H9 (cell line): ENCODE measurements at regions not wholly inside any gene's neighbourhood (a gene's known extent, or its start where the extent isn't known, plus 50 kb on each side); places are given as distances from the start of the nearest gene placed in this dataset.

Experiments
- DNase-seq: peaks from one replicate; pipeline ENCODE4 v3.0.0-alpha.2; 2017
- H2AFZ ChIP-seq: one replicate; pipeline ENCODE4 v1.6.1; 2013; ENCODE audit warnings: mild to moderate bottlenecking, low read length, control low read depth, moderate library complexity
- H2AK5ac ChIP-seq: 2 replicates; pipeline ENCODE4 v1.6.1; 2013; ENCODE audit warnings: low read length, control low read depth, mixed read lengths; ENCODE audit not compliant: insufficient read length
- H2BK120ac ChIP-seq: one replicate; pipeline ENCODE4 v1.6.1; 2013; ENCODE audit warnings: low read depth, mild to moderate bottlenecking, low read length, control low read depth, inconsistent platforms; ENCODE audit not compliant: poor library complexity, severe bottlenecking
- H2BK12ac ChIP-seq: 2 replicates; pipeline ENCODE4 v1.6.1; 2013; ENCODE audit warnings: low read length, control low read depth, mixed read lengths, low read depth; ENCODE audit not compliant: insufficient read length
- H2BK15ac ChIP-seq: 2 replicates; pipeline ENCODE4 v1.6.1; 2013; ENCODE audit warnings: low read depth, low read length, control low read depth
- H2BK20ac ChIP-seq: one replicate; pipeline ENCODE4 v1.6.1; 2013; ENCODE audit warnings: low read depth, mild to moderate bottlenecking, low read length, control low read depth, inconsistent platforms; ENCODE audit not compliant: poor library complexity, severe bottlenecking
- H2BK5ac ChIP-seq: 2 replicates; pipeline ENCODE4 v1.6.1; 2013; ENCODE audit warnings: low read length, control low read depth, mixed read lengths; ENCODE audit not compliant: insufficient read length
- H3K14ac ChIP-seq: 2 replicates; pipeline ENCODE4 v1.6.1; 2013; ENCODE audit warnings: low read length, control low read depth; ENCODE audit not compliant: insufficient read depth
- H3K18ac ChIP-seq: 2 replicates; pipeline ENCODE4 v1.6.1; 2013; ENCODE audit warnings: low read depth, mild to moderate bottlenecking, mixed read lengths, low read length, control low read depth; ENCODE audit not compliant: insufficient read length
- H3K23ac ChIP-seq: 2 replicates; pipeline ENCODE4 v1.6.1; 2013; ENCODE audit warnings: low read length, control low read depth, mixed read lengths, low read depth; ENCODE audit not compliant: insufficient read length
- H3K23me2 ChIP-seq: 2 replicates; pipeline ENCODE4 v1.6.1; 2013; ENCODE audit warnings: low read depth, mild to moderate bottlenecking, mixed read lengths, low read length, control low read depth; ENCODE audit not compliant: insufficient read length, poor library complexity, severe bottlenecking
- H3K27ac ChIP-seq: 2 replicates; pipeline ENCODE4 v1.5.1; 2013; ENCODE audit warnings: low read length, control low read depth, mixed read lengths, low read depth; ENCODE audit not compliant: insufficient read length
- H3K27me3 ChIP-seq: 2 replicates; pipeline ENCODE4 v1.6.1; 2013; ENCODE audit warnings: low read length, control low read depth, inconsistent platforms; ENCODE audit not compliant: insufficient read depth
- H3K4ac ChIP-seq: 2 replicates; pipeline ENCODE4 v1.6.1; 2013; ENCODE audit warnings: low read depth, mild to moderate bottlenecking, control low read depth, inconsistent platforms, low read length, moderate library complexity
- H3K4me1 ChIP-seq: 2 replicates; pipeline ENCODE4 v1.6.1; 2013; ENCODE audit warnings: low read length, control low read depth, inconsistent platforms; ENCODE audit not compliant: insufficient read depth
- H3K4me2 ChIP-seq: 2 replicates; pipeline ENCODE4 v1.6.1; 2013; ENCODE audit warnings: low read length, control low read depth, mixed read lengths; ENCODE audit not compliant: insufficient read length, insufficient read depth
- H3K56ac ChIP-seq: 2 replicates; pipeline ENCODE4 v1.6.1; 2013; ENCODE audit warnings: low read depth, mild to moderate bottlenecking, mixed read lengths, low read length, control low read depth; ENCODE audit not compliant: insufficient read length
- H3K79me1 ChIP-seq: 2 replicates; pipeline ENCODE4 v1.6.1; 2013; ENCODE audit warnings: low read depth, mild to moderate bottlenecking, moderate library complexity, low read length, control low read depth, inconsistent platforms; ENCODE audit not compliant: insufficient read depth, poor library complexity, severe bottlenecking
- H3K79me2 ChIP-seq: 2 replicates; pipeline ENCODE4 v1.6.1; 2013; ENCODE audit warnings: low read length, control low read depth, inconsistent platforms; ENCODE audit not compliant: insufficient read depth
- H3K9ac ChIP-seq: 2 replicates; pipeline ENCODE4 v1.6.1; 2013; ENCODE audit warnings: low read length, control low read depth, mixed read lengths; ENCODE audit not compliant: insufficient read length; ENCODE audit errors: extremely low read depth
- H3K9me3 ChIP-seq: one replicate; pipeline ENCODE4 v1.6.1; 2013; ENCODE audit warnings: low read depth, low read length, inconsistent platforms; ENCODE audit not compliant: control insufficient read depth
- H3T11ph ChIP-seq: one replicate; pipeline ENCODE4 v1.6.1; 2013; ENCODE audit warnings: mild to moderate bottlenecking, low read length, control low read depth, inconsistent platforms
- H4K20me1 ChIP-seq: one replicate; pipeline ENCODE4 v1.6.1; 2013; ENCODE audit not compliant: control insufficient read depth, insufficient read length, insufficient read depth
- H4K5ac ChIP-seq: 2 replicates; pipeline ENCODE4 v1.6.1; 2013; ENCODE audit warnings: low read depth, mild to moderate bottlenecking, mixed read lengths, low read length, control low read depth; ENCODE audit not compliant: insufficient read length
- H4K8ac ChIP-seq: replicated peaks from 2 replicates; pipeline ENCODE4 v1.6.1; 2013; ENCODE audit warnings: low read length, control low read depth, mixed read lengths, low read depth; ENCODE audit not compliant: insufficient read length
- H4K91ac ChIP-seq: 2 replicates; pipeline ENCODE4 v1.6.1; 2013; ENCODE audit warnings: low read depth, mild to moderate bottlenecking, moderate library complexity, mixed read lengths, low read length, control low read depth; ENCODE audit not compliant: insufficient read length
- H3K27ac Mint-ChIP-seq, 3 experiments: 2 replicates in 2 of 3; 3 replicates in 1 of 3; pipeline ENCODE4 v1.8.0; 2020 to 2021; ENCODE audit warnings: mixed read lengths in 3 of 3, mild to moderate bottlenecking in 1 of 3, moderate library complexity in 1 of 3
- H3K27me3 Mint-ChIP-seq: 2 replicates; pipeline ENCODE4 v1.8.0; 2021; ENCODE audit warnings: low read depth, mild to moderate bottlenecking, moderate library complexity, mixed read lengths
- H3K36me3 Mint-ChIP-seq, 3 experiments: 2 replicates in 2 of 3; 3 replicates in 1 of 3; pipeline ENCODE4 v1.8.0; 2020 to 2021; ENCODE audit warnings: low read depth in 3 of 3, mixed read lengths in 3 of 3; ENCODE audit not compliant: insufficient read depth in 1 of 3
- H3K4me1 Mint-ChIP-seq, 2 experiments: 2 replicates each; pipeline ENCODE4 v1.8.0; 2020; ENCODE audit warnings: mixed read lengths in 2 of 2
- H3K4me3 Mint-ChIP-seq, 2 experiments: 2 replicates in 1 of 2; 3 replicates in 1 of 2; pipeline ENCODE4 v1.8.0; 2020 to 2021; ENCODE audit warnings: mild to moderate bottlenecking in 2 of 2, mixed read lengths in 2 of 2, moderate library complexity in 1 of 2
- H3K9me3 Mint-ChIP-seq, 2 experiments: 2 replicates in 1 of 2; 3 replicates in 1 of 2; pipeline ENCODE4 v1.8.0; 2020; ENCODE audit warnings: mild to moderate bottlenecking in 2 of 2, mixed read lengths in 2 of 2, moderate library complexity in 1 of 2
- WGBS: extraction: QIAGEN DNeasy Blood & Tissue Kit; methylation state at CpG from one replicate; pipeline ENCODE4 v1.1.7; 2013; ENCODE audit warnings: missing lambda C conversion rate, low lambda C conversion rate, mixed read lengths; ENCODE audit not compliant: insufficient read length; ENCODE audit errors: extremely low coverage; 5-methylcytosine and 5-hydroxymethylcytosine counted together
- TF ChIP-seq, protein P1 (sequence below): fragments of 200-600 bp; sonication (generic); conservative IDR thresholded peaks from 3 replicates; pipeline ENCODE4 v1.8.0; 2021; ENCODE audit warnings: antibody characterized with exemption, mild to moderate bottlenecking

- no peaks in the 10 kb centered on the region for H4K20me1 ChIP-seq
- H2AK5ac ChIP-seq, result no peak overlapping the region
- no peak overlapping the region for H3K4ac ChIP-seq
- no peak overlapping the region for H2BK5ac ChIP-seq
- no peak overlapping the region for H3K9ac ChIP-seq
- Mint-ChIP-seq H3K27ac (peak overlapping the region in 1 of 3 experiments; percentile 77; a peak in 2 of 7 replicates), H3K36me3 (peaks cover 0 to 4% (median 0%) of the 10 kb centered on the region in 3 experiments; a peak in 3 of 7 replicates), H3K9me3 (peaks cover 4 to 5% of the 10 kb centered on the region in 2 experiments; a peak in 2 of 5 replicates), H3K4me3 (no peak overlapping the region; a peak in 1 of 5 replicates), H3K4me1 (peaks cover 11 to 22% of the 10 kb centered on the region in 2 experiments), H3K27me3 (peaks cover 2% of the 10 kb centered on the region)
- no peak overlapping the region for H4K5ac ChIP-seq
- no peak overlapping the region for H3K4me2 ChIP-seq
- TF ChIP-seq, protein P1, sequence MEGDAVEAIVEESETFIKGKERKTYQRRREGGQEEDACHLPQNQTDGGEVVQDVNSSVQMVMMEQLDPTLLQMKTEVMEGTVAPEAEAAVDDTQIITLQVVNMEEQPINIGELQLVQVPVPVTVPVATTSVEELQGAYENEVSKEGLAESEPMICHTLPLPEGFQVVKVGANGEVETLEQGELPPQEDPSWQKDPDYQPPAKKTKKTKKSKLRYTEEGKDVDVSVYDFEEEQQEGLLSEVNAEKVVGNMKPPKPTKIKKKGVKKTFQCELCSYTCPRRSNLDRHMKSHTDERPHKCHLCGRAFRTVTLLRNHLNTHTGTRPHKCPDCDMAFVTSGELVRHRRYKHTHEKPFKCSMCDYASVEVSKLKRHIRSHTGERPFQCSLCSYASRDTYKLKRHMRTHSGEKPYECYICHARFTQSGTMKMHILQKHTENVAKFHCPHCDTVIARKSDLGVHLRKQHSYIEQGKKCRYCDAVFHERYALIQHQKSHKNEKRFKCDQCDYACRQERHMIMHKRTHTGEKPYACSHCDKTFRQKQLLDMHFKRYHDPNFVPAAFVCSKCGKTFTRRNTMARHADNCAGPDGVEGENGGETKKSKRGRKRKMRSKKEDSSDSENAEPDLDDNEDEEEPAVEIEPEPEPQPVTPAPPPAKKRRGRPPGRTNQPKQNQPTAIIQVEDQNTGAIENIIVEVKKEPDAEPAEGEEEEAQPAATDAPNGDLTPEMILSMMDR, result no peak
- no peak overlapping the region for H3K27ac ChIP-seq
- no peak overlapping the region for H4K8ac ChIP-seq
- WGBS, result no CpG with 5 or more reads among the region's 22 CpGs
- H2BK15ac ChIP-seq, result no peak overlapping the region
- no peak overlapping the region for H2BK20ac ChIP-seq
- no peak overlapping the region for H3T11ph ChIP-seq
- no peak for DNase-seq
- no peak overlapping the region for H2BK120ac ChIP-seq
- H4K91ac ChIP-seq, result no peak overlapping the region
- H3K27me3 ChIP-seq, result no peaks in the 10 kb centered on the region
- no peaks in the 10 kb centered on the region; the same call in 1 of the 2 replicates for H3K4me1 ChIP-seq
- H3K9me3 ChIP-seq, result no peaks in the 10 kb centered on the region
- no peak overlapping the region for H3K14ac ChIP-seq
- no peak overlapping the region for H2BK12ac ChIP-seq
- no peaks in the 10 kb centered on the region for H3K79me1 ChIP-seq
- no peak overlapping the region for H3K23ac ChIP-seq
- no peak overlapping the region for H3K18ac ChIP-seq
- H3K56ac ChIP-seq, result no peak overlapping the region
- no peak overlapping the region for H2AFZ ChIP-seq
- H3K23me2 ChIP-seq, result no peaks in the 10 kb centered on the region
- H3K79me2 ChIP-seq, result no peaks in the 10 kb centered on the region
Measured at GRCh38 chr9:135349212-135350002, 130.2 kb upstream of the PPP1R26 start.
